Coronary artery (tissue), 2 donors: ENCODE measurements at regions not wholly inside any gene's neighbourhood (a gene's known extent, or its start where the extent isn't known, plus 50 kb on each side); places are given as distances from the start of the nearest gene placed in this dataset.

Source experiments
- DNase-seq: peaks from one replicate; pipeline ENCODE4 v3.0.0-alpha.2; 2017; ENCODE audit warnings: low spot score
- H3K27ac ChIP-seq, 2 donors: fragments of 200-600 bp; sonication (generic); one replicate each; pipeline ENCODE4 v1.5.1; 2016 to 2019
- H3K4me3 ChIP-seq: fragments of 200-600 bp; sonication (generic); 2 replicates; pipeline ENCODE4 v1.5.1; 2016; ENCODE audit warnings: mild to moderate bottlenecking, moderate library complexity
- TF ChIP-seq, protein P1 (sequence below): fragments of 200-600 bp; sonication (generic); IDR thresholded peaks from one replicate; pipeline ENCODE4 v1.5.1; 2019; ENCODE audit warnings: antibody characterized with exemption

DNA sequence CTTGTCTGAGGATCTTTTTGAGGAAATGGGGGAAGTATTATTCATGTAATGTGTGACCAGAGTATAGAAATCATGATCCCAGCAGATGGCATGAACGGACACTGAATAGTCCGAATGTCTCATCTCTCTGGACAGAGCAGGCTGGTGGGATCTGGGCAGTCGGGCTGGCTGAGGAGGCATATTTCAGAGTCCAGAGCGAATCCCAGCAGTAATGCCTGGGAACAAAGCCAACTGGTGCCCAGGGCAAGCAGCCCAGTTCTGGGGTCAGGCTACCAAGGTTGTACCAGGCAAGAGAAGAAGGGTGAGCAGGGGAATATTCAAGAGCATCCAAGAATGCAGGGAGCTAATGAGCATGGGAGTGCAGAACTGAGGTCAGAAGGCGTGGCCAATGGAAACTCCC is 306.4 kb downstream of the ZSWIM6 start:
- TF ChIP-seq, protein P1, sequence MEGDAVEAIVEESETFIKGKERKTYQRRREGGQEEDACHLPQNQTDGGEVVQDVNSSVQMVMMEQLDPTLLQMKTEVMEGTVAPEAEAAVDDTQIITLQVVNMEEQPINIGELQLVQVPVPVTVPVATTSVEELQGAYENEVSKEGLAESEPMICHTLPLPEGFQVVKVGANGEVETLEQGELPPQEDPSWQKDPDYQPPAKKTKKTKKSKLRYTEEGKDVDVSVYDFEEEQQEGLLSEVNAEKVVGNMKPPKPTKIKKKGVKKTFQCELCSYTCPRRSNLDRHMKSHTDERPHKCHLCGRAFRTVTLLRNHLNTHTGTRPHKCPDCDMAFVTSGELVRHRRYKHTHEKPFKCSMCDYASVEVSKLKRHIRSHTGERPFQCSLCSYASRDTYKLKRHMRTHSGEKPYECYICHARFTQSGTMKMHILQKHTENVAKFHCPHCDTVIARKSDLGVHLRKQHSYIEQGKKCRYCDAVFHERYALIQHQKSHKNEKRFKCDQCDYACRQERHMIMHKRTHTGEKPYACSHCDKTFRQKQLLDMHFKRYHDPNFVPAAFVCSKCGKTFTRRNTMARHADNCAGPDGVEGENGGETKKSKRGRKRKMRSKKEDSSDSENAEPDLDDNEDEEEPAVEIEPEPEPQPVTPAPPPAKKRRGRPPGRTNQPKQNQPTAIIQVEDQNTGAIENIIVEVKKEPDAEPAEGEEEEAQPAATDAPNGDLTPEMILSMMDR = no peak
- H3K27ac ChIP-seq = no peak overlapping the region
- no peak for DNase-seq
- H3K4me3 ChIP-seq = no peak overlapping the region

DNA sequence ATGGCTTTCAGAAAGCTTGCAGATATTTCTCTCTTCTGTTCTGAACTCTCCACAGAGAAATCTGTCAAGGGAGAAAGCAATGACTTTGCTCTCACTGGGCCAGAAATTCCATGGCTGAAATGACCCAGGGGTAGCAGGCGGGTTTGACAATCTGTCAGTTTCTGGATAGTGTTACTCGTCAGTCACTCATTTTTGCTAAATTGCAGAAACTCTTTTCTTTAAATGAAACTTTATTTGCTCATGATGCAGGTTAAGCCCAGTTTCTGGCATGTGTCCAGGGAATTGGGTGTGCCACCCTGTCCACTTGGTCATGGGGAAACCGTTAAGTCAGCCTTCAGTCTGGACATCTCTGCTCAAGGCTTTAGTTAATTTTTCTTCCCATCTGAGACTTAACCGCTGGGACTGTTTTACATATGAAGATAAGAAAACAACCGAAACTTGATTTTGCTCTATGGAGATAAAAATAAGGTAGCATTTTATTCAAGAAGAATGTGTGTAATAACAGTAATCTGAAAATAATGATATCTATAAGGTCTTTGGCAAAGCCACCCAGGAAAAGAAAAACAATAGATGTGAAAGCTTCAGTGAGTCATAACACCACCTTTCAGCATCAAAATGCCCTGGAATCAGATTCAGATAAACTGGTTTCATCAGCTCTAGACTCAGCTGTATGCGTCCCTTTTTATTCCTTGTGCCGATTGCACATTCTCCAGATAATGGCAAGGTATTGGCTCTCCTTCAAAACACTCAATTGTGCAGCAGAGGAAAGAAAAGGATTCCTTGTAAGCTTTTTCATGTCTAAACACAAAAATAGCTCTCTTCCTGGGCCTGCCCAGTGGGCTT is 308.3 kb downstream of the ZSWIM6 start:
- Histone ChIP-seq H3K27ac (no peak overlapping the region), H3K4me3 (no peak overlapping the region)
- no peak for DNase-seq
- TF ChIP-seq, protein P1 = no peak

DNA sequence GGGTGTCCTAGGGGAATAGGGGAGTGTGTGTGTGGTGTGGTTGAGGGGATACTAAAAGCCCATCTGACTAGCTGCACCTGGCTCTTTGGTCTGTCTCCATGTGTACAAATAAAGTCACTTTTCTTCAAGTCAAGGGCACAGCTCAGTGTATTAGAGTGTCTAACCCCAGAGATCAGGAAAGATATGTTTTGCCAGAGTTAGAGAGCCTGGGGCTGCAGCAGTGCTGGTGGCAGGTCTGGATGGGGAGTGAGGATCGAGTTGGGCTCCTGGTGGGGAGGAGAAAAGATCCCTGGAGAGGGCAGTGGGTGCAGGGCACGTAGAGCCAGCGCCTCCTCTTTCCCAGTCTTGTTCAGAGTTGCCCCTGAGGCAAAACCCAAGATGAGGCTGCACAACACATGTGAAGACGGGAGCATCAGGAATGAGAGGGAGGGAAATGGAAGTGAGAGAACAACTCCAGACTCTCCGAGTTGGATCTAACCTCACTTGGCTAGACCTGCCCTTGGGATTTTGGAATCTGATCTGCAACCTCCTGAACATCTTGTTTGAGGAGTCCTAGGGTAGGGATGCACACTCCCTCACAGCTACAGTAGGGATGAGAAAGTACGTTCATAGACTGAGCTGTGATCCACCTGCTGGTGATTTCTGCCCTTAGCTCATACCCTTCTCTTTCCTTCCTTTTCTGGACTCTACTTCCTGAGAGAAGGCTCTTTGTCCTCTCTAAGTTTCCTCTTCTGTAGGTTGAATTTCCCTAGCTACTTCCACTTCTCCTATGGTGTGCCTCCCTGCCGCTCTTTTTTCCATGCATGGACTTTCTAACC is 309.9 kb downstream of the ZSWIM6 start:
- TF ChIP-seq, protein P1 = no peak
- no peak for DNase-seq
- Histone ChIP-seq H3K4me3 (no peak overlapping the region), H3K27ac (no peak overlapping the region)

DNA sequence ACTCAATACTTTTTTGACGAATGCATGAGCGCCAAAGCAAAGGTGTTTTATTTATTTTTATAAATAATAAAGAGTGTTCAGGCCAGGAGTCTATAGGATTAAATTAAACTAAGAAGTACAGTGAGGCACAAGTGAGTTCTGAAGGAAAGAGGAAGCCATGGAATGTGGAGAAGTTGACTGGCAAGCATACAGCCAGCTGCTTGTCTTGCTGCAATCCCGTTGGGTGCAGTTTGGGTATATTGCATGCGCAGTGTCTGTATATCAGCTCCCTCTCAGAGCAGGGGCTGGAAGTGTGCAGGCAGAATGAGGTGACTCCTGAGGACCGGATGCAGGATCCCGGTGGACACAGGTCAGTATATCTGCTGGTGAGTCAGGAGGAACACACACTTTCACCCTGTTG is 315.6 kb downstream of the ZSWIM6 start:
- TF ChIP-seq, protein P1 = no peak
- no peak for DNase-seq
- H3K27ac ChIP-seq = no peak overlapping the region
- H3K4me3 ChIP-seq = no peak overlapping the region

DNA sequence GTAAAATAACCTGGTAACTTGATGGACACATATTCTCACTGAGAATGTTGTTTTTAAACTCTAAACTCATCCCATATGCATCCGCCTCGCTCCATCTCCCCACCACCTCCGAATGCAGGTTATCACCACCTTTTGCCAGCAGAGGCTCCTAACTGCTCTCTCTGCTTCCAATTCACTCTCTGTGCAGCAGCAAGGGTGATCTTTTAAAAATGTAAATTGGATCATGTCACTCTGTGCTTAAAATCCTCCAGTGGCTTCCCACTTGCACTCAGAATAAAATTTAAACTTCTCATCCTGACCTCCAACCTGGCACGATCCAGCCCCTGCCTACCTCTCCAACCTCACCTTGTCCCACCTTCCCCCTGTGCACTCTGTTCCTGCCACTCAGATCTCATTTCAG is 317.2 kb downstream of the ZSWIM6 start:
- DNase-seq = no peak
- no peak overlapping the region for H3K27ac ChIP-seq
- no peak overlapping the region for H3K4me3 ChIP-seq
- TF ChIP-seq, protein P1 = no peak

DNA sequence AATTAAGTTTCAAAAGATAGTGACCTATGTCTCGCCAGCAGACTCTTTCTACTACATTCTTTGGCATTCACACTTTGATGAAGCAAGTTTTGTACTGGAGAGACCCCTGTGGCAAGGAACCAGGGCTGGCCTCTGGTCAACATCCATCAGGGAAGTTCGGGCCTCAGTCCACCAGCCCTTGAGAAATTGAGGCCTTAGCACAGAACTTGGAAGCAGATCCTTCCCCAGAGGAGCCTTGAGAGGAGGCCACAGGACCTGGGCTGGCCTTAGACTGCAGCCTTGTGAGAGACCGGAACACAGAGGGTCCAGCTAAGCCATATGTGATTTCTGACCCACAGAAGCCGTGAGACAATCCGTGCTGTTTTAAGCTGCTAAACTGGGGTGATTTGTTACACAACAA is 317.9 kb downstream of the ZSWIM6 start:
- TF ChIP-seq, protein P1 = no peak

More for the DNA sequence above, 317.9 kb downstream of the ZSWIM6 start:
- H3K4me3 ChIP-seq = no peak overlapping the region
- H3K27ac ChIP-seq = no peak overlapping the region
- no peak for DNase-seq
